IMR-90 (cell line): ENCODE measurements at regions not wholly inside any gene's neighbourhood (a gene's known extent, or its start where the extent isn't known, plus 50 kb on each side); places are given as distances from the start of the nearest gene placed in this dataset.

ENCODE experiments used
- ATAC-seq: fragments of 200-7000 bp; cut with Tn5 transposase; 2 replicates; pipeline ENCODE4 v1.9.1; 2020; ENCODE audit warnings: low read depth, mild to moderate bottlenecking, moderate library complexity
- BruUV-seq: library from RNA; stranded (reverse); fragments of 400-500 nt; replicated peaks from 2 replicates; lab custom pipeline; 2021; lab: Mats Ljungman, UMichigan
- CTCF ChIA-PET: fragments of 300-600 bp; formaldehyde crosslinking; extraction: SDS; loops from one replicate; lab custom pipeline; 2021; ENCODE audit warnings: antibody characterized with exemption; lab: Yijun Ruan, JAX
- POLR2A ChIA-PET: fragments of 300-600 bp; sonication (Branson Sonifier 250); formaldehyde crosslinking; loops from one replicate; lab custom pipeline; 2022; ENCODE audit warnings: antibody characterized with exemption; ENCODE audit not compliant: unreplicated experiment; lab: Charles Lee
- DNase-seq: peaks from one replicate; pipeline ENCODE4 v3.0.0; 2013
- H2AFZ ChIP-seq: replicated peaks from 2 replicates; pipeline ENCODE3; 2013; ENCODE audit warnings: low read length, mild to moderate bottlenecking; ENCODE audit not compliant: poor library complexity
- H2AK5ac ChIP-seq: 2 replicates; pipeline ENCODE4 v1.6.1; 2013; ENCODE audit warnings: low read depth, low read length, inconsistent platforms
- H2AK9ac ChIP-seq: replicated peaks from 2 replicates; pipeline ENCODE3; 2013; ENCODE audit warnings: mild to moderate bottlenecking, low read depth, low read length, moderate library complexity; ENCODE audit not compliant: poor library complexity
- H2BK120ac ChIP-seq: 2 replicates; pipeline ENCODE4 v1.6.1; 2013; ENCODE audit warnings: low read depth, low read length, inconsistent platforms
- H2BK15ac ChIP-seq: 3 replicates; pipeline ENCODE4 v1.6.1; 2013; ENCODE audit warnings: low read depth, low read length, inconsistent platforms
- H2BK20ac ChIP-seq: 2 replicates; pipeline ENCODE4 v1.6.1; 2013; ENCODE audit warnings: low read depth, mild to moderate bottlenecking, inconsistent platforms, low read length, moderate library complexity
- H2BK5ac ChIP-seq: 2 replicates; pipeline ENCODE4 v1.6.1; 2013; ENCODE audit warnings: mild to moderate bottlenecking, low read depth, low read length, inconsistent platforms; ENCODE audit not compliant: poor library complexity, severe bottlenecking
- H3K14ac ChIP-seq: replicated peaks from 2 replicates; pipeline ENCODE4 v1.6.1; 2013; ENCODE audit warnings: low read depth, low read length, inconsistent platforms
- H3K18ac ChIP-seq: 2 replicates; pipeline ENCODE4 v1.6.1; 2013; ENCODE audit warnings: low read depth, low read length, control low read depth
- H3K23ac ChIP-seq: 2 replicates; pipeline ENCODE4 v1.6.1; 2013; ENCODE audit warnings: low read depth, low read length, inconsistent platforms
- H3K27ac ChIP-seq: 2 replicates; pipeline ENCODE4 v1.5.1; 2013; ENCODE audit warnings: mild to moderate bottlenecking, control low read depth, low read length; ENCODE audit not compliant: insufficient read depth
- H3K27me3 ChIP-seq: 2 replicates; pipeline ENCODE4 v1.6.1; 2013; ENCODE audit warnings: low read length; ENCODE audit not compliant: control insufficient read depth, insufficient read depth
- H3K36me3 ChIP-seq: 2 replicates; pipeline ENCODE4 v1.6.1; 2013; ENCODE audit warnings: low read length, mixed read lengths; ENCODE audit not compliant: control insufficient read depth, insufficient read depth
- H3K4ac ChIP-seq: 2 replicates; pipeline ENCODE4 v1.6.1; 2013; ENCODE audit warnings: low read depth, low read length, inconsistent platforms
- H3K4me1 ChIP-seq: 2 replicates; pipeline ENCODE4 v1.6.1; 2013; ENCODE audit warnings: low read length, mixed read lengths; ENCODE audit not compliant: control insufficient read depth, insufficient read depth
- H3K4me2 ChIP-seq: 2 replicates; pipeline ENCODE4 v1.6.1; 2013; ENCODE audit warnings: low read depth, mild to moderate bottlenecking, control low read depth, low read length, moderate library complexity
- H3K4me3 ChIP-seq: 2 replicates; pipeline ENCODE4 v1.5.1; 2013; ENCODE audit warnings: low read depth, mild to moderate bottlenecking, control low read depth, low read length, moderate library complexity; ENCODE audit not compliant: insufficient read depth
- H3K56ac ChIP-seq: 2 replicates; pipeline ENCODE4 v1.6.1; 2013; ENCODE audit warnings: low read length, inconsistent platforms; ENCODE audit not compliant: insufficient read depth; ENCODE audit errors: extremely low read depth
- H3K79me1 ChIP-seq, 2 experiments: 2 replicates each; pipeline ENCODE4 v1.6.1; 2013; ENCODE audit warnings: low read length in 2 of 2, inconsistent platforms in 1 of 2, low read depth in 1 of 2
- H3K9ac ChIP-seq: 2 replicates; pipeline ENCODE4 v1.6.1; 2013; ENCODE audit warnings: low read depth, low read length, control low read depth
- H3K9me1 ChIP-seq: 2 replicates; pipeline ENCODE4 v1.6.1; 2013; ENCODE audit warnings: low read length, inconsistent platforms; ENCODE audit not compliant: insufficient read depth
- H3K9me3 ChIP-seq: 2 replicates; pipeline ENCODE4 v1.6.1; 2013; ENCODE audit warnings: low read length; ENCODE audit not compliant: control insufficient read depth, insufficient read depth
- H4K20me1 ChIP-seq: 2 replicates; pipeline ENCODE4 v1.6.1; 2013; ENCODE audit warnings: low read length, inconsistent platforms; ENCODE audit not compliant: insufficient read depth
- H4K5ac ChIP-seq: 2 replicates; pipeline ENCODE4 v1.6.1; 2013; ENCODE audit warnings: mild to moderate bottlenecking, low read depth, low read length, control low read depth
- H4K8ac ChIP-seq, 2 experiments: 2 replicates each; pipeline ENCODE4 v1.6.1; 2013; ENCODE audit warnings: low read depth in 2 of 2, low read length in 2 of 2, control low read depth in 1 of 2, inconsistent platforms in 1 of 2
- H4K91ac ChIP-seq: 2 replicates; pipeline ENCODE4 v1.6.1; 2013; ENCODE audit warnings: low read depth, low read length, inconsistent platforms; ENCODE audit not compliant: insufficient read depth
- CEBPB ChIP-seq: IDR thresholded peaks from 2 replicates; pipeline ENCODE4 v1.6.1; 2012; ENCODE audit warnings: low read depth, low read length, improper control_type of control experiment
- MAFK ChIP-seq: IDR thresholded peaks from 2 replicates; pipeline ENCODE4 v1.6.1; 2012; ENCODE audit warnings: low read depth, low read length, improper control_type of control experiment
- NFE2L2 ChIP-seq: fragments of 150-350 bp; IDR thresholded peaks from 2 replicates; pipeline ENCODE4 v1.6.1; 2016; ENCODE audit warnings: low read depth, mild to moderate bottlenecking, low read length
- POLR2A ChIP-seq: IDR thresholded peaks from 2 replicates; pipeline ENCODE4 v1.6.1; 2012; ENCODE audit warnings: mild to moderate bottlenecking, low read depth, low read length
- RAD21 ChIP-seq: IDR thresholded peaks from 2 replicates; pipeline ENCODE4 v1.6.1; 2012; ENCODE audit warnings: low read length, improper control_type of control experiment
- RCOR1 ChIP-seq: IDR thresholded peaks from 2 replicates; pipeline ENCODE4 v1.6.1; 2012; ENCODE audit warnings: mild to moderate bottlenecking, low read length, improper control_type of control experiment; ENCODE audit not compliant: insufficient replicate concordance
- WGBS, 2 experiments: methylation state at CpG; one replicate each; pipeline versions ENCODE4 v1.1.5 to v1.1.7; 2013; ENCODE audit warnings: missing lambda C conversion rate in 2 of 2; ENCODE audit not compliant: insufficient read length in 1 of 2; ENCODE audit errors: extremely low coverage in 2 of 2; 5-methylcytosine and 5-hydroxymethylcytosine counted together
- dilution Hi-C: fragments of 300-500 bp; cut with HindIII; formaldehyde crosslinking; loops from one replicate; pipeline ENCODE4 v1.14.3; 2018; ENCODE audit warnings: low sequenced_read_pairs; ENCODE audit not compliant: unreplicated experiment
- in situ Hi-C: fragments of 300-500 bp; cut with MboI; formaldehyde crosslinking; loops from 3 replicates; pipeline ENCODE4 v1.14.3; 2019; ENCODE audit warnings: low sequenced_read_pairs, inconsistent platforms, mixed read lengths
- intact Hi-C: fragments of 100-400 bp; cut with micrococcal nuclease; formaldehyde crosslinking; loops from 2 replicates; pipeline ENCODE4 v1.10.0; 2022
- TF ChIP-seq, protein P1 (sequence below): conservative IDR thresholded peaks from 2 replicates; pipeline ENCODE4 v1.5.1; 2012; ENCODE audit warnings: mild to moderate bottlenecking, low read depth, low read length, improper control_type of control experiment
- TF ChIP-seq, protein P2 (sequence below): fragments of 150-350 bp; IDR thresholded peaks from 2 replicates; pipeline ENCODE4 v1.6.1; 2016; ENCODE audit warnings: low read depth, mild to moderate bottlenecking, low read length, moderate library complexity, borderline replicate concordance
- TF ChIP-seq, protein P3 (sequence below): fragments of 150-350 bp; IDR thresholded peaks from 2 replicates; pipeline ENCODE4 v1.6.1; 2017; ENCODE audit warnings: mild to moderate bottlenecking, antibody characterized with exemption, low read length, low read depth

DNA sequence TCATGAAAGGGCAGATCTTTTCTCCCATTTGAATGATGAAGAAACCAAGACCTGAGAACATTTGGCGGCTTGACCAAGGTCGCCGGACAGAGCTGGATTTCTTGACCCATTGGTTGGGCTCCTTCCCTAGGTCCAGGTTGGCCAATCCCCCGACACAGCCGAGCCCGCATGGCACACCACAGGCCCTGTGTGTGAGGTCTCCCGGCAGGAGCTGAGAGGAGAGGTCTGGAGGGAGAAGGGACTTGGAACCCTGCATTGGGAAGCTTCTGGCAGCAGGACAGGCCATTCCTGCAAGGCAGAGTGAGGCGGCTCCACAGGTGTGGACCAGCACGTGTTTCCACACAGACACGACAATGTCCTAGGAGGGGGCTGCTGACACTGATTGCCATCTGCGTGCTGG is 98.6 kb upstream of the THY1 start:
- POLR2A ChIA-PET = no interaction called here
- H4K5ac ChIP-seq = no peak overlapping the region
- H4K20me1 ChIP-seq = peaks cover 4% of the 10 kb centered on the region; the same call in 1 of the 2 replicates
- peaks cover 46% of the 10 kb centered on the region for H3K27me3 ChIP-seq
- H3K79me1 ChIP-seq = no peaks in the 10 kb centered on the region
- no TSS peak for BruUV-seq
- no peak overlapping the region for H3K4ac ChIP-seq
- in situ Hi-C loops (no loop called here), dilution Hi-C loops (no loop called here), intact Hi-C loops (no loop called here)
- no peak for DNase-seq
- H2BK120ac ChIP-seq = no peak overlapping the region
- no peak overlapping the region for H3K14ac ChIP-seq
- TF ChIP-seq, protein P1, sequence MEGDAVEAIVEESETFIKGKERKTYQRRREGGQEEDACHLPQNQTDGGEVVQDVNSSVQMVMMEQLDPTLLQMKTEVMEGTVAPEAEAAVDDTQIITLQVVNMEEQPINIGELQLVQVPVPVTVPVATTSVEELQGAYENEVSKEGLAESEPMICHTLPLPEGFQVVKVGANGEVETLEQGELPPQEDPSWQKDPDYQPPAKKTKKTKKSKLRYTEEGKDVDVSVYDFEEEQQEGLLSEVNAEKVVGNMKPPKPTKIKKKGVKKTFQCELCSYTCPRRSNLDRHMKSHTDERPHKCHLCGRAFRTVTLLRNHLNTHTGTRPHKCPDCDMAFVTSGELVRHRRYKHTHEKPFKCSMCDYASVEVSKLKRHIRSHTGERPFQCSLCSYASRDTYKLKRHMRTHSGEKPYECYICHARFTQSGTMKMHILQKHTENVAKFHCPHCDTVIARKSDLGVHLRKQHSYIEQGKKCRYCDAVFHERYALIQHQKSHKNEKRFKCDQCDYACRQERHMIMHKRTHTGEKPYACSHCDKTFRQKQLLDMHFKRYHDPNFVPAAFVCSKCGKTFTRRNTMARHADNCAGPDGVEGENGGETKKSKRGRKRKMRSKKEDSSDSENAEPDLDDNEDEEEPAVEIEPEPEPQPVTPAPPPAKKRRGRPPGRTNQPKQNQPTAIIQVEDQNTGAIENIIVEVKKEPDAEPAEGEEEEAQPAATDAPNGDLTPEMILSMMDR = no peak
- TF ChIP-seq RAD21 (no peak), POLR2A (no peak), RCOR1 (no peak), CEBPB (no peak), MAFK (no peak), NFE2L2 (no peak)
- TF ChIP-seq, protein P2, sequence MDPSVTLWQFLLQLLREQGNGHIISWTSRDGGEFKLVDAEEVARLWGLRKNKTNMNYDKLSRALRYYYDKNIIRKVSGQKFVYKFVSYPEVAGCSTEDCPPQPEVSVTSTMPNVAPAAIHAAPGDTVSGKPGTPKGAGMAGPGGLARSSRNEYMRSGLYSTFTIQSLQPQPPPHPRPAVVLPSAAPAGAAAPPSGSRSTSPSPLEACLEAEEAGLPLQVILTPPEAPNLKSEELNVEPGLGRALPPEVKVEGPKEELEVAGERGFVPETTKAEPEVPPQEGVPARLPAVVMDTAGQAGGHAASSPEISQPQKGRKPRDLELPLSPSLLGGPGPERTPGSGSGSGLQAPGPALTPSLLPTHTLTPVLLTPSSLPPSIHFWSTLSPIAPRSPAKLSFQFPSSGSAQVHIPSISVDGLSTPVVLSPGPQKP = no peak
- TF ChIP-seq, protein P3, sequence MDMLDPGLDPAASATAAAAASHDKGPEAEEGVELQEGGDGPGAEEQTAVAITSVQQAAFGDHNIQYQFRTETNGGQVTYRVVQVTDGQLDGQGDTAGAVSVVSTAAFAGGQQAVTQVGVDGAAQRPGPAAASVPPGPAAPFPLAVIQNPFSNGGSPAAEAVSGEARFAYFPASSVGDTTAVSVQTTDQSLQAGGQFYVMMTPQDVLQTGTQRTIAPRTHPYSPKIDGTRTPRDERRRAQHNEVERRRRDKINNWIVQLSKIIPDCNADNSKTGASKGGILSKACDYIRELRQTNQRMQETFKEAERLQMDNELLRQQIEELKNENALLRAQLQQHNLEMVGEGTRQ = no peak
- H2BK15ac ChIP-seq = no peak overlapping the region
- no peak overlapping the region for H3K27ac ChIP-seq
- H3K9me1 ChIP-seq = no peaks in the 10 kb centered on the region
- no peaks in the 10 kb centered on the region for H3K36me3 ChIP-seq
- H3K56ac ChIP-seq = no peak overlapping the region
- H2BK5ac ChIP-seq = no peak overlapping the region
- no peak for ATAC-seq
- WGBS, 2 experiments = 66% methylated on average over 6 of the region's 11 CpGs; no CpG with 5 or more reads in 1 of the 2 experiments
- no peak overlapping the region for H2BK20ac ChIP-seq
- H4K91ac ChIP-seq = no peak overlapping the region
- H3K4me3 ChIP-seq = no peak overlapping the region
- H2AK9ac ChIP-seq = no peak overlapping the region
- CTCF ChIA-PET = no interaction called here
- H3K23ac ChIP-seq = no peak overlapping the region
- H3K9me3 ChIP-seq = no peaks in the 10 kb centered on the region
- H3K4me2 ChIP-seq = no peak overlapping the region
- no peak overlapping the region for H2AK5ac ChIP-seq
- H4K8ac ChIP-seq = no peak overlapping the region
- H3K9ac ChIP-seq = no peak overlapping the region
- no peaks in the 10 kb centered on the region for H3K4me1 ChIP-seq
- no peak overlapping the region for H2AFZ ChIP-seq
- no peak overlapping the region for H3K18ac ChIP-seq
